ENCODE measurements at regions not wholly inside any gene's neighbourhood (a gene's known extent, or its start where the extent isn't known, plus 50 kb on each side); places are given as distances from the start of the nearest gene placed in this dataset.

- TF ChIP-seq CTCF (IDR thresholded peaks at IDR 0.05; ENCODE audit: borderline replicate concordance) = no peak
- intact Hi-C loops (cut with micrococcal nuclease) = no loop called here
Observed at GRCh38 chr14:53703457-53703856, 253.2 kb downstream of the BMP4 start.

GRCh38 chr14:53701108-53701875 lies 255.3 kb downstream of the BMP4 start:
- intact Hi-C loops (cut with micrococcal nuclease) = no loop called here
- no peaks in the 10 kb centered on the region for H3K4me1 ChIP-seq
- DNase-seq = no peak
- H3K9me3 ChIP-seq (replicated peaks) = no peaks in the 10 kb centered on the region
- no peaks in the 10 kb centered on the region for H3K36me3 ChIP-seq
- TF ChIP-seq CTCF (IDR thresholded peaks at IDR 0.05; ENCODE audit: borderline replicate concordance) = no peak
- no peaks in the 10 kb centered on the region for H3K27me3 ChIP-seq (ENCODE audit: low read depth)
- H3K4me3 ChIP-seq = no peak overlapping the region
- no peak overlapping the region for H3K27ac ChIP-seq (replicated peaks)

More at GRCh38 chr14:53703457-53703856, 253.2 kb downstream of the BMP4 start:
- H3K27ac ChIP-seq (replicated peaks) = no peak overlapping the region
- no peak overlapping the region for H3K4me3 ChIP-seq
- H3K27me3 ChIP-seq (ENCODE audit: low read depth) = no peaks in the 10 kb centered on the region
- no peaks in the 10 kb centered on the region for H3K36me3 ChIP-seq
- H3K9me3 ChIP-seq (replicated peaks) = no peaks in the 10 kb centered on the region
- DNase-seq = no peak
- H3K4me1 ChIP-seq = no peaks in the 10 kb centered on the region

- no peaks in the 10 kb centered on the region for H3K4me1 ChIP-seq
- DNase-seq = no peak
- no peaks in the 10 kb centered on the region for H3K9me3 ChIP-seq (replicated peaks)
- no peaks in the 10 kb centered on the region for H3K36me3 ChIP-seq
- no peak overlapping the region for H3K4me3 ChIP-seq
- intact Hi-C loops (cut with micrococcal nuclease) = no loop called here
- no peak overlapping the region for H3K27ac ChIP-seq (replicated peaks)
- H3K27me3 ChIP-seq (ENCODE audit: low read depth) = no peaks in the 10 kb centered on the region
- no peak for TF ChIP-seq CTCF (IDR thresholded peaks at IDR 0.05; ENCODE audit: borderline replicate concordance)
Observed at GRCh38 chr14:53696217-53696965, 260.2 kb downstream of the BMP4 start.

- H3K9me3 ChIP-seq (replicated peaks) = no peaks in the 10 kb centered on the region
- H3K27me3 ChIP-seq (ENCODE audit: low read depth) = no peaks in the 10 kb centered on the region
- no peak for DNase-seq
- no peak overlapping the region for H3K4me3 ChIP-seq
- no peak overlapping the region for H3K27ac ChIP-seq (replicated peaks)
- intact Hi-C loops (cut with micrococcal nuclease) = no loop called here
- H3K4me1 ChIP-seq = no peaks in the 10 kb centered on the region
- no peaks in the 10 kb centered on the region for H3K36me3 ChIP-seq
- TF ChIP-seq CTCF (IDR thresholded peaks at IDR 0.05; ENCODE audit: borderline replicate concordance) = no peak
Observed at GRCh38 chr14:53695692-53696214, 260.9 kb downstream of the BMP4 start.

- Histone ChIP-seq H3K36me3 (no peaks in the 10 kb centered on the region), H3K9me3 (replicated peaks) (no peaks in the 10 kb centered on the region), H3K27ac (replicated peaks) (no peak overlapping the region), H3K4me3 (no peak overlapping the region), H3K4me1 (no peaks in the 10 kb centered on the region), H3K27me3 (ENCODE audit: low read depth) (no peaks in the 10 kb centered on the region)
- intact Hi-C loops (cut with micrococcal nuclease) = no loop called here
- no peak for DNase-seq
- TF ChIP-seq CTCF (IDR thresholded peaks at IDR 0.05; ENCODE audit: borderline replicate concordance) = no peak
Observed at GRCh38 chr14:53692885-53693284, 263.7 kb downstream of the BMP4 start.

All from left ventricle myocardium inferior (tissue), 1 donor.